Activated T-cell treated with anti-CD3 and anti-CD28 coated beads, Interleukin-2, amount 50 U/mL, for 48 hours (primary cell): ENCODE measurements at regions not wholly inside any gene's neighbourhood (a gene's known extent, or its start where the extent isn't known, plus 50 kb on each side); places are given as distances from the start of the nearest gene placed in this dataset.

Experiments
- DNase-seq, 2 experiments: peaks; one replicate each; pipeline ENCODE4 v3.0.0-alpha.2; 2020

- DNase-seq = no peak
Observed at GRCh38 chrX:98380106-98380505, 1496.4 kb downstream of the RPA4 start.

- no peak for DNase-seq
Observed at GRCh38 chrX:98380556-98380955, 1496.8 kb downstream of the RPA4 start.

GRCh38 chrX:98398542-98398941 lies 1514.8 kb downstream of the RPA4 start:
- no peak for DNase-seq

GRCh38 chrX:98405376-98405775 lies 1521.7 kb downstream of the RPA4 start:
- no peak for DNase-seq

GRCh38 chrX:98407584-98407983 lies 1523.9 kb downstream of the RPA4 start:
- DNase-seq = no peak

GRCh38 chrX:98409867-98410266 lies 1526.2 kb downstream of the RPA4 start:
- DNase-seq = no peak

- DNase-seq = no peak
Observed at GRCh38 chrX:98412058-98412457, 1528.3 kb downstream of the RPA4 start.

- DNase-seq = no peak
Observed at GRCh38 chrX:98422536-98422935, 1538.8 kb downstream of the RPA4 start.

- DNase-seq = no peak
Observed at GRCh38 chrX:98432413-98432812, 1548.7 kb downstream of the RPA4 start.

GRCh38 chrX:98448524-98448923 lies 1564.8 kb downstream of the RPA4 start:
- DNase-seq = no peak

GRCh38 chrX:98452456-98452855 lies 1568.7 kb downstream of the RPA4 start:
- DNase-seq = no peak

GRCh38 chrX:98459669-98460068 lies 1576.0 kb downstream of the RPA4 start:
- DNase-seq = no peak

GRCh38 chrX:98480606-98481005 lies 1596.9 kb downstream of the RPA4 start:
- DNase-seq = no peak

GRCh38 chrX:98481636-98482035 lies 1597.9 kb downstream of the RPA4 start:
- DNase-seq = no peak

GRCh38 chrX:98490670-98491069 lies 1607.0 kb downstream of the RPA4 start:
- no peak for DNase-seq

- no peak for DNase-seq
Observed at GRCh38 chrX:98501426-98501825, 1617.7 kb downstream of the RPA4 start.

GRCh38 chrX:98506907-98507306 lies 1623.2 kb downstream of the RPA4 start:
- no peak for DNase-seq

- DNase-seq = no peak
Observed at GRCh38 chrX:98514032-98514431, 1630.3 kb downstream of the RPA4 start.

- no peak for DNase-seq
Observed at GRCh38 chrX:98516120-98516519, 1632.4 kb downstream of the RPA4 start.

- DNase-seq = no peak
Observed at GRCh38 chrX:98523026-98523425, 1639.3 kb downstream of the RPA4 start.

- DNase-seq = no peak
Observed at GRCh38 chrX:98523521-98523920, 1639.8 kb downstream of the RPA4 start.

GRCh38 chrX:98548519-98548918 lies 1664.8 kb downstream of the RPA4 start:
- DNase-seq = no peak

- no peak for DNase-seq
Observed at GRCh38 chrX:98568795-98569194, 1685.1 kb downstream of the RPA4 start.

GRCh38 chrX:98605941-98606340 lies 1722.2 kb downstream of the RPA4 start:
- no peak for DNase-seq

- no peak for DNase-seq
Observed at GRCh38 chrX:98607739-98608138, 1724.0 kb downstream of the RPA4 start.

GRCh38 chrX:98627645-98628044 lies 1743.9 kb downstream of the RPA4 start:
- DNase-seq = no peak
